ENCODE measurements at regions not wholly inside any gene's neighbourhood (a gene's known extent, or its start where the extent isn't known, plus 50 kb on each side); places are given as distances from the start of the nearest gene placed in this dataset.

DNA sequence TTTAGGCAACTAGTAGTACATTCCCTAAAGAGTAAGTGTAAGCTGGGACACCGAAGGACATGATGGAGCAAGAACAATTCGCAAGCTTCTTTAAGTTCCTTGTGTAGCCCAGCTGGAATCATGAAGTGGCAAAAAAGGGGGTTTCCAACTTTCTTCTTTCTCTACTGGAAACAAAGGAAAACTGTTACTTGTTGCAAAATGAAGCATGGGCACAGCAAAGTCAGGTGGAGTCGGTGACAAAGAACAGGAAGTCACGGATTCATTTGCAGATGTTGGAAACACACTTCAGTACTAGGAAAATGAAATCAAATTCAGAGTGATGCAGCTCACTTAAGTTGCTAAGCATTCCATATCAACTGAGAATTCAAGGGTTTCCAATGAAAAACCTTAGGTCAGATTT lies 706.9 kb upstream of the STXBP6 start:
- TF ChIP-seq POLR2A (IDR thresholded peaks at IDR 0.05) = no peak
- TF ChIP-seq, protein P1, sequence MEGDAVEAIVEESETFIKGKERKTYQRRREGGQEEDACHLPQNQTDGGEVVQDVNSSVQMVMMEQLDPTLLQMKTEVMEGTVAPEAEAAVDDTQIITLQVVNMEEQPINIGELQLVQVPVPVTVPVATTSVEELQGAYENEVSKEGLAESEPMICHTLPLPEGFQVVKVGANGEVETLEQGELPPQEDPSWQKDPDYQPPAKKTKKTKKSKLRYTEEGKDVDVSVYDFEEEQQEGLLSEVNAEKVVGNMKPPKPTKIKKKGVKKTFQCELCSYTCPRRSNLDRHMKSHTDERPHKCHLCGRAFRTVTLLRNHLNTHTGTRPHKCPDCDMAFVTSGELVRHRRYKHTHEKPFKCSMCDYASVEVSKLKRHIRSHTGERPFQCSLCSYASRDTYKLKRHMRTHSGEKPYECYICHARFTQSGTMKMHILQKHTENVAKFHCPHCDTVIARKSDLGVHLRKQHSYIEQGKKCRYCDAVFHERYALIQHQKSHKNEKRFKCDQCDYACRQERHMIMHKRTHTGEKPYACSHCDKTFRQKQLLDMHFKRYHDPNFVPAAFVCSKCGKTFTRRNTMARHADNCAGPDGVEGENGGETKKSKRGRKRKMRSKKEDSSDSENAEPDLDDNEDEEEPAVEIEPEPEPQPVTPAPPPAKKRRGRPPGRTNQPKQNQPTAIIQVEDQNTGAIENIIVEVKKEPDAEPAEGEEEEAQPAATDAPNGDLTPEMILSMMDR (IDR thresholded peaks at IDR 0.05) = no peak
